ENCODE measurements at regions not wholly inside any gene's neighbourhood (a gene's known extent, or its start where the extent isn't known, plus 50 kb on each side); places are given as distances from the start of the nearest gene placed in this dataset.
"Not testable (repeated sequence)": the region's sequence is repeated elsewhere in the genome, so short reads cannot be mapped to it uniquely, and the experiment has no call there.

- Histone ChIP-seq H3K9me3 (ENCODE audit: low read length) (no peaks in the 10 kb centered on the region), H3K36me3 (ENCODE audit: insufficient read depth, low read length) (no peaks in the 10 kb centered on the region), H3K4me1 (ENCODE audit: low read length) (no peaks in the 10 kb centered on the region), H4K20me1 (ENCODE audit: insufficient read depth, low read depth, low read length) (no peaks in the 10 kb centered on the region), H3K9me2 (replicated peaks; ENCODE audit: insufficient read depth, low read length) (0 out of 2 replicates have a peak, but pooled peaks cover 2% of the 10 kb centered on the region), H3K4me3 (ENCODE audit: low read length) (no peak overlapping the region), H3K27ac (ENCODE audit: low read length) (no peak overlapping the region), H3K79me2 (ENCODE audit: low read length) (no peaks in the 10 kb centered on the region), H3K27me3 (ENCODE audit: low read length) (no peaks in the 10 kb centered on the region), H3K4me2 (ENCODE audit: low read depth, low read length, poor library complexity, severe bottlenecking) (no peak overlapping the region), H2AFZ (ENCODE audit: low read length) (no peak overlapping the region), H3K9ac (ENCODE audit: low read length) (no peak overlapping the region)
- no peak for DNase-seq
Observed at GRCh38 chr2:211014906-211015305, 458.5 kb downstream of the CPS1 start.

DNA sequence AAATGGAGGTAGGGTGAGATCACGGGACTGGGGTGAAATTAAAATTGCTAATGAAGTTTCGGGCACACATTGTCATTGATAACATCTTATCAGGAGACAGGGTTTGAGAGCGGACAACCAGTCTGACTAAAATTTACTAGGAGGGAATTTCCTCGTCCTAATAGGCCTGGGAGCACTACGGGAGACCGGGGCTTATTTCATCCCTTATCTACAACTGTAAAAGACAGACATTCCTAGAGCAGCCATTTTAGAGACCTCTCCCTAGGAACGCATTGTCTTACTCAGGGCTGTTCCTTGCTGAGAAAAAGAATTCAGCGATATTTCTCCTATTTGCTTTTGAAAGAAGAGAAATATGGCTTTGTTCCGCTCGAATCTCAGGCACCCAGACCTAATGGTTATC, 468.7 kb downstream of the CPS1 start:
- not testable (repeated sequence) for H3K9ac ChIP-seq (ENCODE audit: low read length); H3K4me2 ChIP-seq (ENCODE audit: low read depth, low read length, poor library complexity, severe bottlenecking); H3K4me3 ChIP-seq (ENCODE audit: low read length); H4K20me1 ChIP-seq (ENCODE audit: insufficient read depth, low read depth, low read length); H3K36me3 ChIP-seq (ENCODE audit: insufficient read depth, low read length); H3K9me2 ChIP-seq (replicated peaks; ENCODE audit: insufficient read depth, low read length); H3K79me2 ChIP-seq (ENCODE audit: low read length); H3K27me3 ChIP-seq (ENCODE audit: low read length); H3K27ac ChIP-seq (ENCODE audit: low read length); H3K9me3 ChIP-seq (ENCODE audit: low read length); H3K4me1 ChIP-seq (ENCODE audit: low read length); DNase-seq; H2AFZ ChIP-seq (ENCODE audit: low read length)

- Histone ChIP-seq H3K27ac (ENCODE audit: low read length) (no peak overlapping the region), H3K4me2 (ENCODE audit: low read depth, low read length, poor library complexity, severe bottlenecking) (no peak overlapping the region), H3K9me2 (replicated peaks; ENCODE audit: insufficient read depth, low read length) (no peaks in the 10 kb centered on the region), H3K4me3 (ENCODE audit: low read length) (no peak overlapping the region), H2AFZ (ENCODE audit: low read length) (no peak overlapping the region), H3K79me2 (ENCODE audit: low read length) (no peaks in the 10 kb centered on the region), H3K27me3 (ENCODE audit: low read length) (no peaks in the 10 kb centered on the region), H3K9me3 (ENCODE audit: low read length) (0 out of 2 replicates have a peak, but pooled peaks cover 6% of the 10 kb centered on the region), H4K20me1 (ENCODE audit: insufficient read depth, low read depth, low read length) (no peaks in the 10 kb centered on the region), H3K36me3 (ENCODE audit: insufficient read depth, low read length) (no peaks in the 10 kb centered on the region), H3K9ac (ENCODE audit: low read length) (no peak overlapping the region), H3K4me1 (ENCODE audit: low read length) (no peaks in the 10 kb centered on the region)
- DNase-seq = no peak
Observed at GRCh38 chr2:211026109-211026508, 469.7 kb downstream of the CPS1 start.

DNA sequence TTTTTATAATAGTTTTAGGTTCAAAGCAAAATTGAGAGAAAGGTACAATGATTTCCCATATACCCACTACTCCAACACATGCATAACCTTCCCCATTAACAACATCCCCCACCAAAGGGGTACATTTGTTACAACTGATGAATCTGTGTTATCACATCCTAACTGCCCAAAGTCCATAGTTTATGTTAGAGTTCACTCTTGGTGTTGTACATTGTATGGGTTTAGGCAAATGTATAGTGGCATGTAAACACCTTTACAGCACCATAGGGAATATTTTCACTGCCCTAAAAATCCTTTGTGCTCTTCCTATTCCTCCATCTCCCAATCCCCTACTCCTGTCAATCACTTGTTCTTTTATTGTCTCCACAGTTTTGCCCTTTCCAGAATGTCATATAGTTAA, 471.6 kb downstream of the CPS1 start:
- H3K27me3 ChIP-seq (ENCODE audit: low read length) = no peaks in the 10 kb centered on the region
- no peaks in the 10 kb centered on the region for H3K36me3 ChIP-seq (ENCODE audit: insufficient read depth, low read length)
- no peaks in the 10 kb centered on the region for H3K9me3 ChIP-seq (ENCODE audit: low read length)
- H3K4me3 ChIP-seq (ENCODE audit: low read length) = no peak overlapping the region
- H3K4me1 ChIP-seq (ENCODE audit: low read length) = no peaks in the 10 kb centered on the region
- H3K9ac ChIP-seq (ENCODE audit: low read length) = no peak overlapping the region
- no peaks in the 10 kb centered on the region for H3K9me2 ChIP-seq (replicated peaks; ENCODE audit: insufficient read depth, low read length)
- H2AFZ ChIP-seq (ENCODE audit: low read length) = no peak overlapping the region
- no peak overlapping the region for H3K4me2 ChIP-seq (ENCODE audit: low read depth, low read length, poor library complexity, severe bottlenecking)
- H4K20me1 ChIP-seq (ENCODE audit: insufficient read depth, low read depth, low read length) = no peaks in the 10 kb centered on the region
- no peak overlapping the region for H3K27ac ChIP-seq (ENCODE audit: low read length)
- DNase-seq = no peak
- H3K79me2 ChIP-seq (ENCODE audit: low read length) = no peaks in the 10 kb centered on the region

DNA sequence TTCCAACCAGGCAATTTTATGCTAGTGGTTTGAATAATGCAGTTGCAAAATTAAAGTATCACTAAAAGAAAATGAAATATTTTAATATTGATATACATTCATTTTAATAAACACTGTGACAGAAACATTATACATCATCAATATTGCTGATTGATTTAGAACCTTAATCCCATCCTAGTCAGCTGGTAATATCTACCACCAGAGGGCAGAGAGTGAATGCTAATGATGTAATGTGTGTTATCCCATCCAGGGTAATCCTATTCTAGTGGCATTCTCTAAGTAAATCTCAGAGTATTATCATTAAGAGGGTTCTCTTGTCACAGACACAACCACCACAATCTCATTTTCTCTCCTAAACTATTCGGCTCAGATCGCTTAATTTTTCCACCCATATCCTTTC, 477.4 kb downstream of the CPS1 start:
- Histone ChIP-seq H3K36me3 (ENCODE audit: insufficient read depth, low read length) (no peaks in the 10 kb centered on the region), H3K9ac (ENCODE audit: low read length) (no peak overlapping the region), H3K27ac (ENCODE audit: low read length) (no peak overlapping the region), H3K9me3 (ENCODE audit: low read length) (no peaks in the 10 kb centered on the region), H2AFZ (ENCODE audit: low read length) (no peak overlapping the region), H3K4me3 (ENCODE audit: low read length) (no peak overlapping the region), H3K27me3 (ENCODE audit: low read length) (no peaks in the 10 kb centered on the region), H3K4me1 (ENCODE audit: low read length) (no peaks in the 10 kb centered on the region), H3K4me2 (ENCODE audit: low read depth, low read length, poor library complexity, severe bottlenecking) (no peak overlapping the region), H3K9me2 (replicated peaks; ENCODE audit: insufficient read depth, low read length) (no peaks in the 10 kb centered on the region), H3K79me2 (ENCODE audit: low read length) (no peaks in the 10 kb centered on the region), H4K20me1 (ENCODE audit: insufficient read depth, low read depth, low read length) (no peaks in the 10 kb centered on the region)
- DNase-seq = peak; percentile 44

DNA sequence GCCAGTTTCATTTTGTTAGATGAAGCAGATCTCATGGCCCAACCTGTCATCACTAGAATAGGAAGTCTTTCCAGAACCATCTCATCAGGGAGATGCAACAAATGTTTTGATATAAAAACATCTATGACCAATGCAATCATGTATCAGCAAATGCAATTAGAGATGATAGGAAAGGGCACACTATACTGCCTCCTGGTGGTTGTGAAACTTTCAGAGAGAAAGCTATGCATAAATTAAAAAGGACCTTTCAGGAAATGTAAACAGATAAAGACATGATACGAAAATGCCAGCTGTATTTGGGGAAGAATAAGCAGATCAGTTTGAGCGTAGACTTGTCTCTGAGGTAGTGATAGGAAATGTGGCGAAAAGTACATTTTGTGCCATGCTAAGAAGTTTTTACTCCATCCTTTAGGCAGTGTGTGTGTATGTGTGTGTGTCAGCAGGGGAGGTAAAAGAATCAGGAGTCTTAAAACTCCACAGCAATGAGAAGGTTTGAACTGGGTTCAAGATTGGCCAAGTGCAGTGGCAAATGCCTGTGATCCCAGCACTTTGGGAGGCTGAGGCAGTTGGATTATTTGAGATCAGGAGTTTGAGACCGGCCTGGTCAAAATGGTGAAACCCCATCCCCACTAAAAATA, 479.3 kb downstream of the CPS1 start:
- H3K4me2 ChIP-seq (ENCODE audit: low read depth, low read length, poor library complexity, severe bottlenecking) = no peak overlapping the region
- H4K20me1 ChIP-seq (ENCODE audit: insufficient read depth, low read depth, low read length) = no peaks in the 10 kb centered on the region
- no peaks in the 10 kb centered on the region for H3K9me2 ChIP-seq (replicated peaks; ENCODE audit: insufficient read depth, low read length)
- H3K4me3 ChIP-seq (ENCODE audit: low read length) = no peak overlapping the region
- H3K27ac ChIP-seq (ENCODE audit: low read length) = no peak overlapping the region
- no peaks in the 10 kb centered on the region for H3K9me3 ChIP-seq (ENCODE audit: low read length)
- peak; percentile 82 for DNase-seq
- H3K4me1 ChIP-seq (ENCODE audit: low read length) = no peaks in the 10 kb centered on the region
- H3K9ac ChIP-seq (ENCODE audit: low read length) = no peak overlapping the region
- H3K27me3 ChIP-seq (ENCODE audit: low read length) = no peaks in the 10 kb centered on the region
- no peaks in the 10 kb centered on the region for H3K36me3 ChIP-seq (ENCODE audit: insufficient read depth, low read length)
- no peak overlapping the region for H2AFZ ChIP-seq (ENCODE audit: low read length)
- no peaks in the 10 kb centered on the region for H3K79me2 ChIP-seq (ENCODE audit: low read length)

GRCh38 chr2:211045025-211045424, 488.6 kb downstream of the CPS1 start:
- H3K9me3 ChIP-seq (ENCODE audit: low read length) = no peaks in the 10 kb centered on the region
- no peak overlapping the region for H2AFZ ChIP-seq (ENCODE audit: low read length)
- DNase-seq = no peak
- no peaks in the 10 kb centered on the region for H4K20me1 ChIP-seq (ENCODE audit: insufficient read depth, low read depth, low read length)
- H3K36me3 ChIP-seq (ENCODE audit: insufficient read depth, low read length) = no peaks in the 10 kb centered on the region
- no peak overlapping the region for H3K4me3 ChIP-seq (ENCODE audit: low read length)
- H3K4me2 ChIP-seq (ENCODE audit: low read depth, low read length, poor library complexity, severe bottlenecking) = no peak overlapping the region
- no peak overlapping the region for H3K27ac ChIP-seq (ENCODE audit: low read length)
- H3K9ac ChIP-seq (ENCODE audit: low read length) = no peak overlapping the region
- H3K9me2 ChIP-seq (replicated peaks; ENCODE audit: insufficient read depth, low read length) = no peaks in the 10 kb centered on the region
- no peaks in the 10 kb centered on the region for H3K79me2 ChIP-seq (ENCODE audit: low read length)
- H3K27me3 ChIP-seq (ENCODE audit: low read length) = no peaks in the 10 kb centered on the region
- no peaks in the 10 kb centered on the region for H3K4me1 ChIP-seq (ENCODE audit: low read length)

DNA sequence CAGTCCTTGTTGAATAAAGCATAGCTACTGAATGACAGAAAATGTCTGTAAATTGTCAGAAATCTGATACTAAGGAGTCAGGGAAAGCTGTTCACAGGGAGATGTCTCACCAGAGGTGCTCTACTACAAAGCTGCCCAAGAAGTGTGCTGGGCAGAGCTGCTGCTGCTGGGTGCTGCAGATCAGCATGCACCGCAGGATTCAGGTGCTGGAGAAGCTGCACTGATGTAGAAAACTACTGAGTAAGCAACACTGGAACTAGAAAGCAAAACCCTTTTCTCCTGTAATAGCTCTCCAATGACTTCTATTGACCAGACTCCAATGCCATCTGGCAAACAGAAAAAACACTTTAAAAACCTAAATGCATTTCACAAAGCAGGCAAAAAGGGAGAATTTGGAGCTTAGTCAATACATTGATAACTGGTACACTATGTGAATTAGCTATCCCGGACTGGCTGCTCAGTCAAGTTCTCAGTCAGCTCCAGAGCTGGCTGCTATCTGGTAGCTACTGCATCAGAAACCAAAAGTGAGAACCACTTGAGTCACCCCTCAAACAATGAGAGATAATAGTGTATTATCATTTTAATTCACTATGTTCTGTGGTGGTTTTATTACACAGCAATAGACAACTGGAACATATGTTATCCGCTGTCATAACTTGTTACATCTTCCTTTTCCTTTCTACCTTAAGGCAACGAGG, 493.1 kb downstream of the CPS1 start:
- Histone ChIP-seq H3K9me2 (replicated peaks; ENCODE audit: insufficient read depth, low read length) (no peaks in the 10 kb centered on the region), H3K36me3 (ENCODE audit: insufficient read depth, low read length) (no peaks in the 10 kb centered on the region), H3K4me1 (ENCODE audit: low read length) (no peaks in the 10 kb centered on the region), H3K4me2 (ENCODE audit: low read depth, low read length, poor library complexity, severe bottlenecking) (no peak overlapping the region), H2AFZ (ENCODE audit: low read length) (no peak overlapping the region), H3K9ac (ENCODE audit: low read length) (no peak overlapping the region), H3K9me3 (ENCODE audit: low read length) (no peaks in the 10 kb centered on the region), H4K20me1 (ENCODE audit: insufficient read depth, low read depth, low read length) (no peaks in the 10 kb centered on the region), H3K27me3 (ENCODE audit: low read length) (no peaks in the 10 kb centered on the region), H3K4me3 (ENCODE audit: low read length) (no peak overlapping the region), H3K27ac (ENCODE audit: low read length) (no peak overlapping the region), H3K79me2 (ENCODE audit: low read length) (no peaks in the 10 kb centered on the region)
- DNase-seq = no peak

Data from Karpas-422 (cell line).